ENCODE measurements at regions not wholly inside any gene's neighbourhood (a gene's known extent, or its start where the extent isn't known, plus 50 kb on each side); places are given as distances from the start of the nearest gene placed in this dataset.

DNA sequence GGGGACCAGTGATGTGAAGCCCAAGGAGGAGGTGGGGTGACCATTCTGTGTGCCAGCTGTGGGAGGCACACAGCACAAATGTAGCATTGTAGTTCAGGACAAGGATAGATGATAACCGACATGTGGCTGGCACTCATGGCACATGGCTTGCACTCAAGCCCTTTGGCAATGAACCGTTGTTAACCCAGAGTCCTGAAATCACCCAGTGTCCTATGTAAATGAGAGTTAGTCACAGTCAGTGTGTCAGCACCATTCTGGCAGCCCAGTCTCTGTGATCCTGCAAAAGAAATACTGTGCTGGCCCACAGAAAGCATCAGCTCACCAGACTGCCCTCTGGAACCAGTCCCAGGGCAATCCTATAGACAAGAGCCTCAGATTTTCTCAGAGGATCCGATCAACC, 339.3 kb downstream of the MID1IP1 start:
- Mint-ChIP-seq H3K4me1 (ENCODE audit: low read depth in 2 of 2) (no peaks in the 10 kb centered on the region), H3K4me3 (no peak overlapping the region), H3K27ac (no peak overlapping the region), H3K36me3 (ENCODE audit: insufficient read depth) (no peaks in the 10 kb centered on the region), H3K9me3 (no peaks in the 10 kb centered on the region), H3K27me3 (peaks cover 5 to 8% of the 10 kb centered on the region in 2 donors)
- ATAC-seq (replicated peaks) (no peak), DNase-seq (no peak)

GRCh38 chrX:39144323-39144722, 343.1 kb downstream of the MID1IP1 start:
- Mint-ChIP-seq H3K27ac (no peak overlapping the region), H3K36me3 (ENCODE audit: insufficient read depth) (no peaks in the 10 kb centered on the region), H3K27me3 (peaks cover 8 to 12% of the 10 kb centered on the region in 2 donors), H3K9me3 (no peaks in the 10 kb centered on the region), H3K4me1 (ENCODE audit: low read depth in 2 of 2) (no peaks in the 10 kb centered on the region), H3K4me3 (no peak overlapping the region)
- DNase-seq (no peak), ATAC-seq (replicated peaks) (peak; percentile 42)

DNA sequence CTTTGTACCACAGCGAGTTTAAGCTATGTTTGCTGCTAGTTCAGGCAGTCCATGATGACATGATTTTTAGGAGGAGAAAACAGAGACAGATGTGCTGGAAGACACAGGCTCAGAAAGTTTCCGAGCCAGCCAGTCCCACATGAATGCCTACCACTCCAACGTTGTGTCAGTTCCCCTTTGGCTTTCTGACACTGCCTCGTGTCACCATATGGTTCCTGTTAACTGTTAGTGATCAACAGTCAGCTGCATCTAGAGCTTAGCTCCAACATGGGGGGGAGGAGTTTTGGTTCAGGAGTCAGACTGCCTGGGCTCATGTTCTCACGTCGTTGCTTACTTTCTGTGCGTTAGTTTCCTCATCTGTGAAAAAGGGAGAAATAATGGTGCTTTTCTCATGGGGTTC, 343.7 kb downstream of the MID1IP1 start:
- DNase-seq (no peak), ATAC-seq (replicated peaks) (peak; percentile 31)
- Mint-ChIP-seq H3K27me3 (peaks cover 8 to 12% of the 10 kb centered on the region in 2 donors), H3K36me3 (ENCODE audit: insufficient read depth) (no peaks in the 10 kb centered on the region), H3K4me1 (ENCODE audit: low read depth in 2 of 2) (no peaks in the 10 kb centered on the region), H3K9me3 (no peaks in the 10 kb centered on the region), H3K27ac (no peak overlapping the region), H3K4me3 (no peak overlapping the region)

- Mint-ChIP-seq H3K27me3 (peaks cover 2 to 7% of the 10 kb centered on the region in 2 donors), H3K36me3 (ENCODE audit: insufficient read depth) (no peaks in the 10 kb centered on the region), H3K27ac (no peak overlapping the region), H3K4me3 (no peak overlapping the region), H3K9me3 (no peaks in the 10 kb centered on the region), H3K4me1 (ENCODE audit: low read depth in 2 of 2) (no peaks in the 10 kb centered on the region)
- ATAC-seq (replicated peaks): no peak
- no peak for DNase-seq
Measured at GRCh38 chrX:39145859-39146258, 344.6 kb downstream of the MID1IP1 start.

DNA sequence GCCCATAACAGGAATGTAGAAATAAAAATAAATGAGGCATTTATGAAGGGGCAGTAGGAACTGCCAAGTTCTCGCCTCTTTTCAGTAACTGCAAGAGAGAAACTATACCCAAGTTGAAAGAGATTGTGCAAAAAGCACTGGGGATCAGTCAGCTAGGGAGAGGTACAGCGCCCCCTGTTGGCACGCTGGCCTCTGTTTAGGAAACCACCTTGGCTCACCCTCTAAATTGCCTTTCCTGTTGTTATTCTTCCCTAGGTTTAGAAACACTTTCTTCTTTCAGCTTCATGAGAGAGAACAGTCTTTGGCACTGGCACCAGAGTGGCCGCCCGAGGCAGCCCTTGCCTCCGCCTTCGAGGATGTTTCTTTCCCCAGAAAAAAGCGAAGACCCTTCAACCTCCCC, 348.5 kb downstream of the MID1IP1 start:
- Mint-ChIP-seq H3K27ac (no peak overlapping the region), H3K27me3 (peaks cover 0 to 7% of the 10 kb centered on the region in 2 donors), H3K4me1 (ENCODE audit: low read depth in 2 of 2) (no peaks in the 10 kb centered on the region), H3K36me3 (ENCODE audit: insufficient read depth) (no peaks in the 10 kb centered on the region), H3K4me3 (no peak overlapping the region), H3K9me3 (no peaks in the 10 kb centered on the region)
- DNase-seq (peak; percentile 18 to 42 (median 41)), ATAC-seq (replicated peaks) (no peak)

GRCh38 chrX:39150220-39150619, 349.0 kb downstream of the MID1IP1 start:
- H3K27ac Mint-ChIP-seq: no peak overlapping the region
- no peaks in the 10 kb centered on the region for H3K4me1 Mint-ChIP-seq (ENCODE audit: low read depth in 2 of 2)
- no peaks in the 10 kb centered on the region for H3K9me3 Mint-ChIP-seq
- ATAC-seq (replicated peaks): no peak
- DNase-seq: no peak
- peaks cover 0 to 7% of the 10 kb centered on the region in 2 donors for H3K27me3 Mint-ChIP-seq
- no peak overlapping the region for H3K4me3 Mint-ChIP-seq
- no peaks in the 10 kb centered on the region for H3K36me3 Mint-ChIP-seq (ENCODE audit: insufficient read depth)

- H3K9me3 Mint-ChIP-seq: no peaks in the 10 kb centered on the region
- H3K27me3 Mint-ChIP-seq: peaks cover 0 to 7% of the 10 kb centered on the region in 2 donors
Measured at GRCh38 chrX:39150621-39151020, 349.4 kb downstream of the MID1IP1 start.

DNA sequence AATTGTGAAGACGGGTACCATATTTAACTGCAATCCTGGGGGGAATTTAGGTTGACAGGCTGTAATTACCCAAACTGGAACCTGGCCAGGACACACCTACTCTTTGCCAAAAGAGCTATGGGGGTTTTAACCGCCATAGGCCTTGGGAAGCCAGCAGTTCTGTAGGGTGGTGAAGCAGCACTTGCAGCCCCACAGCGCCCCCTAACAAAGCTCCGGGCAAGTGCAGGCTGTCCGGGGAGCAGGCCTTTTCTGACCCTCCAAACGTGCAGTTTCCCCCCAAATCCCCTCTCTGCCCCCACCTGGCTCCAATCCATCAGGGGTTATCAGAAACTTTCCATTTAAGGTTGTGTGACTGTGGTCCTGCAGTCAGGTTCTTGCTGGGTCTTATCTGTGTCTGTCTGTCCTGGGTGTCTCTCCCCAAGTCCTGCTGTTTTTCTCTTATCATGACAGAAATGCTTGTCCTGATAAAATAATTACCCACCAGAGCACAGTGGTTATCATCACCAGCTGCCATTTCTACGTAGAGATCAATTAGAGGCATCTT, 350.9 kb downstream of the MID1IP1 start:
- ATAC-seq (replicated peaks) (no peak), DNase-seq (peak in 1 of 3 experiments; percentile 7)
- no peaks in the 10 kb centered on the region for H3K36me3 Mint-ChIP-seq (ENCODE audit: insufficient read depth)
- H3K4me1 Mint-ChIP-seq (ENCODE audit: low read depth in 2 of 2): no peaks in the 10 kb centered on the region
- H3K4me3 Mint-ChIP-seq: no peak overlapping the region
- peaks cover 13% of the 10 kb centered on the region in 2 donors for H3K27me3 Mint-ChIP-seq
- H3K27ac Mint-ChIP-seq: no peak overlapping the region
- no peaks in the 10 kb centered on the region for H3K9me3 Mint-ChIP-seq

More at GRCh38 chrX:39150621-39151020, 349.4 kb downstream of the MID1IP1 start:
- no peaks in the 10 kb centered on the region for H3K4me1 Mint-ChIP-seq (ENCODE audit: low read depth in 2 of 2)
- no peaks in the 10 kb centered on the region for H3K36me3 Mint-ChIP-seq (ENCODE audit: insufficient read depth)
- H3K27ac Mint-ChIP-seq: no peak overlapping the region
- DNase-seq (no peak), ATAC-seq (replicated peaks) (no peak)
- no peak overlapping the region for H3K4me3 Mint-ChIP-seq

DNA sequence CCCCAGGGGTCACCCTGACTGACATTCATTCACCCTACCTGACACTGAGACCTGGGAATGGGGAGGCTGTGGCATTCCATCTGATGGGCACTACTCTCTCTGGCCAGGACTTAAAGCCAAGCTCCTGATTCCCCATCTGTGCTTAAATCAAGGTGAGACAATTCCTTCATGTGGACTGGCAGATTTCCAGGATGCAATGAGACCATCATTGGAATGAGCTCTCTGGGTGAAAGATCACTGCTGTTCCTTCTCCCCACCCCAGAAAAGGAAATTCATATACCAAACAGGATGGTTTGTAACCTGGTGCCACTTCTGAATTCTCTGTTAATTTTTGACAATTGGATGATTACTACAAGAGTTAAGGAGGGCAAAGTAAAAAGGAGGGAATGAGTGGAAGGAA, 354.8 kb downstream of the MID1IP1 start:
- H3K36me3 Mint-ChIP-seq (ENCODE audit: insufficient read depth): peaks cover 7% of the 10 kb centered on the region
- no peak for ATAC-seq (replicated peaks)

GRCh38 chrX:39157006-39157405, 355.7 kb downstream of the MID1IP1 start:
- no peak overlapping the region for H3K4me3 Mint-ChIP-seq
- H3K4me1 Mint-ChIP-seq (ENCODE audit: low read depth in 2 of 2): peaks cover 0 to 4% of the 10 kb centered on the region in 2 donors
- no peak for DNase-seq
- H3K9me3 Mint-ChIP-seq: no peaks in the 10 kb centered on the region
- peaks cover 34 to 51% of the 10 kb centered on the region in 2 donors for H3K27me3 Mint-ChIP-seq
- ATAC-seq (replicated peaks): no peak
- peaks cover 11% of the 10 kb centered on the region for H3K36me3 Mint-ChIP-seq (ENCODE audit: insufficient read depth)
- no peak overlapping the region for H3K27ac Mint-ChIP-seq

More for the DNA sequence above, 354.8 kb downstream of the MID1IP1 start:
- H3K27me3 Mint-ChIP-seq: peaks cover 29 to 43% of the 10 kb centered on the region in 2 donors
- H3K9me3 Mint-ChIP-seq: no peaks in the 10 kb centered on the region
- no peak for DNase-seq
- H3K4me3 Mint-ChIP-seq: no peak overlapping the region
- no peak overlapping the region for H3K27ac Mint-ChIP-seq
- peaks cover 0 to 4% of the 10 kb centered on the region in 2 donors for H3K4me1 Mint-ChIP-seq (ENCODE audit: low read depth in 2 of 2)

GRCh38 chrX:39157796-39158195, 356.5 kb downstream of the MID1IP1 start:
- Mint-ChIP-seq H3K4me1 (ENCODE audit: low read depth in 2 of 2) (peaks cover 0 to 6% of the 10 kb centered on the region in 2 donors), H3K27me3 (peaks cover 42 to 59% of the 10 kb centered on the region in 2 donors), H3K36me3 (ENCODE audit: insufficient read depth) (peaks cover 11% of the 10 kb centered on the region), H3K4me3 (no peak overlapping the region), H3K9me3 (no peaks in the 10 kb centered on the region), H3K27ac (peak overlapping the region in 1 of 2 donors; percentile 51)
- ATAC-seq (replicated peaks) (no peak), DNase-seq (no peak)

DNA sequence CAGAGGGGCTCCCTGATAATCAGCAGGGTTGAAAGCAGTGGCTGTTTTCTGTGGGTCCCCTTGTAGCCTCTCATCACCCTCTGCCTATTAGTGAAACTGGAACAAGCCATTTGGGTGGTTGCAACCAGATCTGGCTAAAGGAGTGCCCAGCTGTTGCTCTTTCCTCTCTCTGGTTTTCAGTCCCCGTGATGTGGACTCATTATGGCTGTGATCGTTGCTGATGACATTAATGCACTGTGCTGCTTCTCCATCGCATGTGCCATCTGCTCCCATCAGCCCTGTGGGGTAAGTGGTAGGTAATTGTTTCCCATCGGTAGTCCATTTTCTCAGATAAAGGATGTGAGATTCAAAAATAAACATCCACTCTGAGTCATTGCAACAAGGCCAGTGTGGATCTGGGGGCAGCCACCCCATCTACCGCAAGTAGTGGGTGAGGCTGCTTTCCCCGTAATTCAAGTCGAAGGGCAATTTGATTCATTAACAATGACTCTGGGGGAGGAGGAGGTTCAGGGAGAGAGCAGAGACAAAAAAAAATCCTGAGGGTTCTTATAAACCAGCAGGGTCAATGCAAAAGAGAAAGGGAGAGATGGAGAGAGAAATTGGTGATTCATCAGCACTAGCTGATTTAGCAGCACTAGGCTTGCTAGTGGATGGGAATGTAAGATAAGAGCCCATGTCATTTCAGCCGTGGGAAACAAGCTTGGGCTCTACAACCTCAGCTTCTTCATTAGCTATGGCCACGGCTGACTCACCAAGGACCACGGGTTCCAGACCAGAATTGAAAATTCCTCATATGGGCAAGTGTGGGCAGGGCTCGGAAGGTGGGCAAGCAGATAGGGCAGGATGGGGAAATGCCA, 357.8 kb downstream of the MID1IP1 start:
- DNase-seq (no peak), ATAC-seq (replicated peaks) (no peak)
- peaks cover 0 to 6% of the 10 kb centered on the region in 2 donors for H3K4me1 Mint-ChIP-seq (ENCODE audit: low read depth in 2 of 2)
- no peak overlapping the region for H3K27ac Mint-ChIP-seq
- peaks cover 11% of the 10 kb centered on the region for H3K36me3 Mint-ChIP-seq (ENCODE audit: insufficient read depth)
- no peak overlapping the region for H3K4me3 Mint-ChIP-seq
- peaks cover 46 to 71% of the 10 kb centered on the region in 2 donors for H3K27me3 Mint-ChIP-seq
- no peaks in the 10 kb centered on the region for H3K9me3 Mint-ChIP-seq

DNA sequence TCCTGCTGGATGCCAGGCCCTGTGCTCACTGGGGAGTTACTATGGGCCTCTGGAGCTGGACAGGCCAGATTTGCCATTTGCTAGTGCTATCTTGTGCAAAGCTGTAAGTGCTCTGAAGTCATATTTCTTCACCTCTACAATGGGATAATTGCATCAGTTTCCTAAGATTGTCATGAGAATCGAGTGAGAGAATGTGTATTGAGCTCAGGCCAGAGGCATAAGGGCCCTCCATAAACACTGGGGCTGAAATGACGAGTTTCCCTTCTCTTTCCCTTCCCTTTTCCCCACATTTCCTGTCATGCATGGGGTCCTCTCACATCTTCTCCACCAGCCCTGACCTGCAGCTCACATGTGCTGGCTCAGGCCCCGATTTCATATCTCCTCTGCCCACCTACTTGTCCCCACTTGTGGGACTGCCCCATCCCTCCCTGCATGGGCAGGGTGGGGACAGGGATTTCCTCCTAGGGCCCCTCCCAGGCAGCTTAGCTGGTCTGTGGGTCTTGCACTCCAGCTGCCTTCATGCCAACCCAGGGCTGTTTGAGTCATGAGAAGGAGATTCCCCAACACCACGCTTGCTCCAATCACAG, 358.8 kb downstream of the MID1IP1 start:
- Mint-ChIP-seq H3K36me3 (ENCODE audit: insufficient read depth) (peaks cover 11% of the 10 kb centered on the region), H3K27me3 (peaks cover 46 to 75% of the 10 kb centered on the region in 2 donors), H3K4me3 (no peak overlapping the region), H3K4me1 (ENCODE audit: low read depth in 2 of 2) (peaks cover 0 to 6% of the 10 kb centered on the region in 2 donors), H3K9me3 (no peaks in the 10 kb centered on the region), H3K27ac (no peak overlapping the region)
- ATAC-seq (replicated peaks) (no peak), DNase-seq (no peak)
